ENCODE measurements at regions not wholly inside any gene's neighbourhood (a gene's known extent, or its start where the extent isn't known, plus 50 kb on each side); places are given as distances from the start of the nearest gene placed in this dataset.

GRCh38 chr3:152208439-152208838, 60.3 kb upstream of the MBNL1 start:
- WGBS (ENCODE audit: low lambda C conversion rate) = 64% methylated on average over 2 of the region's 2 CpGs
- Histone ChIP-seq H3K27ac (ENCODE audit: low read depth in 2 of 2, low read length in 1 of 2) (no peak overlapping the region), H3K9me2 (no peaks in the 10 kb centered on the region), H3K36me3 (replicated peaks in 1 of 2; ENCODE audit: control insufficient read depth in 1 of 2, insufficient read depth in 2 of 2, low read length in 1 of 2) (no peaks in the 10 kb centered on the region), H3K4me1 (ENCODE audit: control insufficient read depth in 1 of 2, insufficient read depth in 2 of 2, low read depth in 1 of 2, low read length in 1 of 2) (peaks cover 0 to 5% of the 10 kb centered on the region in 2 experiments; a peak in 2 of 4 replicates), H3K4me2 (no peak overlapping the region), H3K27me3 (ENCODE audit: insufficient read depth) (no peaks in the 10 kb centered on the region), H3K9me3 (no peaks in the 10 kb centered on the region), H3F3A (replicated peaks; ENCODE audit: insufficient read depth) (no peaks in the 10 kb centered on the region), H3K4me3 (ENCODE audit: low read depth in 2 of 2, low read length in 1 of 2) (no peak overlapping the region), H2AFZ (ENCODE audit: low read depth) (no peak overlapping the region), H3K9ac (no peak overlapping the region), H3K79me2 (ENCODE audit: insufficient read depth) (no peaks in the 10 kb centered on the region), H4K20me1 (ENCODE audit: insufficient read depth) (no peaks in the 10 kb centered on the region)
- DNase-seq = no peak
- ChIA-PET POLR2A (no interaction called here), CTCF (no interaction called here)
- TF ChIP-seq RFX5 (IDR thresholded peaks at IDR 0.05; ENCODE audit: low read length) (no peak), MEF2A (IDR thresholded peaks at IDR 0.05; ENCODE audit: borderline replicate concordance, low read depth) (no peak), RCOR1 (IDR thresholded peaks at IDR 0.05; ENCODE audit: low read length) (no peak), RAD21 (IDR thresholded peaks at IDR 0.05; ENCODE audit: low read length) (no peak), FOXJ3 (CRISPR knock-in tag; IDR thresholded peaks at IDR 0.05) (no peak), EZH2phosphoT487 (IDR thresholded peaks at IDR 0.05; ENCODE audit: borderline replicate concordance, low read depth) (no peak), ZBTB33 (IDR thresholded peaks at IDR 0.05; ENCODE audit: borderline replicate concordance, low read depth) (no peak), NRF1 (IDR thresholded peaks at IDR 0.05; ENCODE audit: low read depth, low read length) (no peak), FOXM1 (IDR thresholded peaks at IDR 0.05; ENCODE audit: low read depth) (no peak)

GRCh38 chr3:152209060-152209459, 59.7 kb upstream of the MBNL1 start:
- CTCF ChIA-PET = interaction anchor here (0.6 kb wide), 1 partner anchor 1447 kb away, joined by 3 read pairs; no protein-coding TSS in a partner anchor
- 96% methylated on average over 2 of the region's 2 CpGs for WGBS (ENCODE audit: low lambda C conversion rate)
- no peaks in the 10 kb centered on the region for H3F3A ChIP-seq (replicated peaks; ENCODE audit: insufficient read depth)
- TF ChIP-seq NFIC (IDR thresholded peaks at IDR 0.05; ENCODE audit: borderline replicate concordance) = no peak
- no peak for TF ChIP-seq PBX3 (IDR thresholded peaks at IDR 0.05)
- no peak for TF ChIP-seq ELF1 (IDR thresholded peaks at IDR 0.05)
- no peak for TF ChIP-seq USF1 (IDR thresholded peaks at IDR 0.05; ENCODE audit: borderline replicate concordance, low read depth)
- no peak for TF ChIP-seq IRF3 (IDR thresholded peaks at IDR 0.05; ENCODE audit: low read depth, low read length)
- TF ChIP-seq MXI1 (IDR thresholded peaks at IDR 0.05; ENCODE audit: low read depth, low read length) = no peak
- TF ChIP-seq EP300 (IDR thresholded peaks at IDR 0.05; ENCODE audit: borderline replicate concordance in 1 of 2, low read depth in 1 of 2, low read length in 1 of 2) = no peak
- no peak for TF ChIP-seq CHD2 (IDR thresholded peaks at IDR 0.05; ENCODE audit: low read length, partially characterized antibody)
- TF ChIP-seq YY1 (IDR thresholded peaks at IDR 0.05; ENCODE audit: low read depth) = no peak
- TF ChIP-seq POLR2AphosphoS5 (IDR thresholded peaks at IDR 0.05; ENCODE audit: low read depth, low read length) = no peak
- no peak for TF ChIP-seq ZBTB33 (IDR thresholded peaks at IDR 0.05; ENCODE audit: borderline replicate concordance, low read depth)

More at GRCh38 chr3:152209060-152209459, 59.7 kb upstream of the MBNL1 start:
- H3K27ac ChIP-seq (ENCODE audit: low read depth in 2 of 2, low read length in 1 of 2) = no peak overlapping the region
- H3K4me2 ChIP-seq = no peak overlapping the region
- no peaks in the 10 kb centered on the region for H3K79me2 ChIP-seq (ENCODE audit: insufficient read depth)
- POLR2A ChIA-PET = no interaction called here
- no peaks in the 10 kb centered on the region for H3K4me1 ChIP-seq (ENCODE audit: control insufficient read depth in 1 of 2, insufficient read depth in 2 of 2, low read depth in 1 of 2, low read length in 1 of 2)
- no peaks in the 10 kb centered on the region for H3K36me3 ChIP-seq (replicated peaks in 1 of 2; ENCODE audit: control insufficient read depth in 1 of 2, insufficient read depth in 2 of 2, low read length in 1 of 2)
- no peak for DNase-seq
- H4K20me1 ChIP-seq (ENCODE audit: insufficient read depth) = no peaks in the 10 kb centered on the region
- H2AFZ ChIP-seq (ENCODE audit: low read depth) = no peak overlapping the region
- no peak overlapping the region for H3K4me3 ChIP-seq (ENCODE audit: low read depth in 2 of 2, low read length in 1 of 2)
- no peaks in the 10 kb centered on the region for H3K9me3 ChIP-seq
- no peaks in the 10 kb centered on the region for H3K27me3 ChIP-seq (ENCODE audit: insufficient read depth)
- no peaks in the 10 kb centered on the region for H3K9me2 ChIP-seq
- H3K9ac ChIP-seq = no peak overlapping the region
